Transverse colon (tissue), 4 donors: ENCODE measurements at regions not wholly inside any gene's neighbourhood (a gene's known extent, or its start where the extent isn't known, plus 50 kb on each side); places are given as distances from the start of the nearest gene placed in this dataset.

Experiments
- CTCF ChIP-seq, 5 experiments: fragments of 200-600 bp in 3 of 5; fragments of 450-650 bp in 2 of 5; sonication (generic) in 3 of 5; IDR thresholded peaks; 1 replicate in 2 of 5; 2 replicates in 3 of 5; pipeline ENCODE4 v1.5.1; 2016 to 2017; ENCODE audit warnings: antibody characterized with exemption in 5 of 5, inconsistent platforms in 3 of 5, mild to moderate bottlenecking in 2 of 5, moderate library complexity in 1 of 5
- POLR2A ChIP-seq: fragments of 450-650 bp; IDR thresholded peaks from one replicate; pipeline ENCODE4 v1.6.1; 2016; ENCODE audit warnings: antibody characterized with exemption, mild to moderate bottlenecking, moderate library complexity
- POLR2AphosphoS5 ChIP-seq, 3 donors: sonication (generic); formaldehyde crosslinking; IDR thresholded peaks; one replicate each; pipeline ENCODE4 v1.6.1; 2016; ENCODE audit warnings: antibody characterized with exemption in 3 of 3

- TF ChIP-seq CTCF (IDR thresholded peaks at IDR 0.05) (no peak), POLR2AphosphoS5 (IDR thresholded peaks at IDR 0.05) (no peak), POLR2A (no peak)
Measured at GRCh38 chr3:162391301-162391700, 894.7 kb downstream of the OTOL1 start.
